ENCODE measurements at regions not wholly inside any gene's neighbourhood (a gene's known extent, or its start where the extent isn't known, plus 50 kb on each side); places are given as distances from the start of the nearest gene placed in this dataset.

DNA sequence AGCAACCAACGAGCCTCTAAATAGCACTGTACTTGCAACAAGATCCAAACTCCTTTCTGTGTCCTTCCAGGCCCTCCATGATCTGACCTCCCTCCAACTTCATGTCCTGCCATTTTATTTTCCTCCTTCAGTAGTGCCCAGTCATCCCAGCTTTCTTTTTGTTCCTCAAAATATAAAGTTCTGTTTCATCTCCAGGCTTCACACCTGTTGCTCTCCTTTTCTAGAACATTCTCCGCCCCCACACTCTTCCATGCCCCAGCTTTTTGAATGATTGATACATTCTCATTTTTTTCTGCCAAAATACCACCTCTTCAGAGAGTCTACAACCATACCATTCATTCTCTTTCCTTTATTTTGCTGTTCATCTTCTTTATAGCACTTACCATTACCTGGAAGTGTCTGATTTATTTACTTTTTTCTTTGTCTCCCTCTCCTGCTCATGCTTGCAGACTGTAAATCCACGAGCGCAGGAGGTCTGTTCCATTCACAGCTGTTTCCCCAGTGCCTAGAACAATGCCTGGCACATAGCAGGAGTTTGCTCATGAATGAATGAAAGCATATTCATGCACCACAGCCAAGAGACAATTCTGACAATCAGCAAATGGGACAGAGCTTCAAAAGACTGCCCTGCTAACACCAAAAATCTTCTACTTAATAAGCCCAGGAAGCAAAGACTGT is 296.4 kb downstream of the RPAP3 start:
- TF ChIP-seq SIN3A (IDR thresholded peaks at IDR 0.05; ENCODE audit: borderline replicate concordance, insufficient read depth, low read length) (no peak), FOXP2 (optimal IDR thresholded peaks at IDR 0.05; ENCODE audit: borderline replicate concordance, extremely low read depth, extremely low read length, insufficient read depth) (no peak), TAF1 (IDR thresholded peaks at IDR 0.05; ENCODE audit: borderline replicate concordance, insufficient read depth, low read length) (no peak), POLR2AphosphoS5 (IDR thresholded peaks at IDR 0.05; ENCODE audit: low read depth, low read length) (no peak)
- TF ChIP-seq, protein P1, sequence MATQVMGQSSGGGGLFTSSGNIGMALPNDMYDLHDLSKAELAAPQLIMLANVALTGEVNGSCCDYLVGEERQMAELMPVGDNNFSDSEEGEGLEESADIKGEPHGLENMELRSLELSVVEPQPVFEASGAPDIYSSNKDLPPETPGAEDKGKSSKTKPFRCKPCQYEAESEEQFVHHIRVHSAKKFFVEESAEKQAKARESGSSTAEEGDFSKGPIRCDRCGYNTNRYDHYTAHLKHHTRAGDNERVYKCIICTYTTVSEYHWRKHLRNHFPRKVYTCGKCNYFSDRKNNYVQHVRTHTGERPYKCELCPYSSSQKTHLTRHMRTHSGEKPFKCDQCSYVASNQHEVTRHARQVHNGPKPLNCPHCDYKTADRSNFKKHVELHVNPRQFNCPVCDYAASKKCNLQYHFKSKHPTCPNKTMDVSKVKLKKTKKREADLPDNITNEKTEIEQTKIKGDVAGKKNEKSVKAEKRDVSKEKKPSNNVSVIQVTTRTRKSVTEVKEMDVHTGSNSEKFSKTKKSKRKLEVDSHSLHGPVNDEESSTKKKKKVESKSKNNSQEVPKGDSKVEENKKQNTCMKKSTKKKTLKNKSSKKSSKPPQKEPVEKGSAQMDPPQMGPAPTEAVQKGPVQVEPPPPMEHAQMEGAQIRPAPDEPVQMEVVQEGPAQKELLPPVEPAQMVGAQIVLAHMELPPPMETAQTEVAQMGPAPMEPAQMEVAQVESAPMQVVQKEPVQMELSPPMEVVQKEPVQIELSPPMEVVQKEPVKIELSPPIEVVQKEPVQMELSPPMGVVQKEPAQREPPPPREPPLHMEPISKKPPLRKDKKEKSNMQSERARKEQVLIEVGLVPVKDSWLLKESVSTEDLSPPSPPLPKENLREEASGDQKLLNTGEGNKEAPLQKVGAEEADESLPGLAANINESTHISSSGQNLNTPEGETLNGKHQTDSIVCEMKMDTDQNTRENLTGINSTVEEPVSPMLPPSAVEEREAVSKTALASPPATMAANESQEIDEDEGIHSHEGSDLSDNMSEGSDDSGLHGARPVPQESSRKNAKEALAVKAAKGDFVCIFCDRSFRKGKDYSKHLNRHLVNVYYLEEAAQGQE (IDR thresholded peaks at IDR 0.05; ENCODE audit: insufficient read depth in 1 of 2, low read depth in 2 of 2, low read length in 2 of 2), result no peak

DNA sequence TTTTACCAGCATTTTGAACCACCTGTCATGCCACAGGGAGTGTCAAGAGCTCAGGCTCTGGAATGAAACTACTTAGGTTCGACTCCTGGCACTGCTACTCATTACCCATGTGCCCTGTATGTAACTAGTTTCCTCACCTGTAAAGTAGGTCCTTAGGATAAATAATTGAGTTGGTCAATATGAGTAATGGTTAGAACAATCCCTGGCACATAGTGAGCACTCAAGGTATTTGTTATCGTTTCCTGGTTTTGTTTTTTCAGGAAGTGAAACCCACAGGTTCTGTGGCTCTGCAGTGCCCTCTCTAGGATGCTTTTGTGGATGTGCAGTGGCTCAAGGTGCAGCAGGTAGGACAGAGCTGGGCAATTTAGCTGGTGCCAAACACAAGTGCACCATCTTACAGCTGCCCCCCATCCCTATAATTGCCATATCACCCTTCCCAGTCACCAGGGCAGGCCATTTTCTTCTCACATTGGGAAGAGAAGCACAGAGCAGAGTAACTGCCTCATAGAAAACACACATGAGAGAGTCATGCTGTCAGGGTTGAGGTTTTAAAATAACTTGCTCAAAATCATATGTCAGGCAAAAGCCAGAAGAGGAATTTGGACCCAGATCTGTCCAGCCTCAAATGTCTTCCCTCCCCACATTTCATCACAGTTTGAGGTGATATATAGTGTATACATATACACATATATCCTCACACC is 297.5 kb downstream of the RPAP3 start:
- TF ChIP-seq TAF1 (IDR thresholded peaks at IDR 0.05; ENCODE audit: borderline replicate concordance, insufficient read depth, low read length), result no peak
- TF ChIP-seq POLR2AphosphoS5 (IDR thresholded peaks at IDR 0.05; ENCODE audit: low read depth, low read length), result no peak
- TF ChIP-seq SIN3A (IDR thresholded peaks at IDR 0.05; ENCODE audit: borderline replicate concordance, insufficient read depth, low read length), result no peak
- TF ChIP-seq FOXP2 (optimal IDR thresholded peaks at IDR 0.05; ENCODE audit: borderline replicate concordance, extremely low read depth, extremely low read length, insufficient read depth), result no peak
- TF ChIP-seq, protein P1 (IDR thresholded peaks at IDR 0.05; ENCODE audit: insufficient read depth in 1 of 2, low read depth in 2 of 2, low read length in 2 of 2), result no peak

DNA sequence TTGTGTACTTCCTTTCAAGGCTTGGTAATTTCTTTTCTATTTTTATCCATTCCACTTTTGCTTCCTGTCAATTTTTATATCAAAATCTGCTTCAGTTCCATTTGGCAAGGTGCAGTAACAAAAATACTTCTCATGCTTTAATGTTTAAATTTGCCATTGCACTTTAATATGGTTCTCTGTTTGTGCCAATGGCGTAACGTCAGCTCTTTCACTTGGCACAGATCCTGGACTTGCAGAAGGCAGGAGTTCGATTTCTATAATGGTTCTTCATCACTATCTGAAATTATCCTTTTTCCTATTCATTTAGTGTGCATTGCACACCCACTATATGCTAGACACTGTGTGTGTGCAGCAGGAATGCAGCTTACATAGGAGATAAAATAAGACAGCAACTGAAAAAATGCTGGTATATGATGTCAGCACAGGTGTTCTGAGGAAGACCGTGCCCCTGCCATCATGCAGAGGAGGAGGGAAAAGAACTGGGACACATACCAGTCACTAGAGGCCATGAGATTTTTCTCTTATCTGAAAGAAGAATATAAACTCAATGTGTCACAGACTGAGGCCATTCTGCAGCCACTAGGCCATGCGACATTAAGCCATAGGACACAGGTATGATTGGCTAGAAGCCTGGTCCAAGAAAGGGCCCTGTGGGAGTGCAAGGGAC is 298.2 kb downstream of the RPAP3 start:
- TF ChIP-seq SIN3A (IDR thresholded peaks at IDR 0.05; ENCODE audit: borderline replicate concordance, insufficient read depth, low read length) (no peak), FOXP2 (optimal IDR thresholded peaks at IDR 0.05; ENCODE audit: borderline replicate concordance, extremely low read depth, extremely low read length, insufficient read depth) (no peak), TAF1 (IDR thresholded peaks at IDR 0.05; ENCODE audit: borderline replicate concordance, insufficient read depth, low read length) (no peak), POLR2AphosphoS5 (IDR thresholded peaks at IDR 0.05; ENCODE audit: low read depth, low read length) (no peak)
- TF ChIP-seq, protein P1 (IDR thresholded peaks at IDR 0.05; ENCODE audit: insufficient read depth in 1 of 2, low read depth in 2 of 2, low read length in 2 of 2), result no peak

DNA sequence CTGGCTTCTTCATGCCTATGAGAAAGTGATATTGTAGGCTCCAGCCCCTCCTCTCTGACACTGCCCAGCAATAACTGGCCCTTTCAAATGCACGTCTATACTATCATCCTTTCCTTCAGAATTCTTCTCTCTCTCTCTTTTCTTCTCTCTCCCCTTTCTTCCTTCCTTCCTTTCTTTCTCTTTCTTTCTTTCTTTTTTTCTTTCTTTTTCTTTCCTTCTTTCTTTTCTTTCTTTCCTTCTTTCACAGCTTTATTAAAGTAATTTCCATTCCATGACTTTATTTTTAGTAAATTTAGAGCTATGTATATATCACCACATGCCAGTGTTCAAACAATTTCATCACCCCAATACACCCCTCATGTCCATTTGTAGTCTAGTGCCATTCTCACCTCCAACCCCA is 302.1 kb downstream of the RPAP3 start:
- no peak for TF ChIP-seq TAF1 (IDR thresholded peaks at IDR 0.05; ENCODE audit: borderline replicate concordance, insufficient read depth, low read length)
- TF ChIP-seq SIN3A (IDR thresholded peaks at IDR 0.05; ENCODE audit: borderline replicate concordance, insufficient read depth, low read length), result no peak
- no peak for TF ChIP-seq FOXP2 (optimal IDR thresholded peaks at IDR 0.05; ENCODE audit: borderline replicate concordance, extremely low read depth, extremely low read length, insufficient read depth)

DNA sequence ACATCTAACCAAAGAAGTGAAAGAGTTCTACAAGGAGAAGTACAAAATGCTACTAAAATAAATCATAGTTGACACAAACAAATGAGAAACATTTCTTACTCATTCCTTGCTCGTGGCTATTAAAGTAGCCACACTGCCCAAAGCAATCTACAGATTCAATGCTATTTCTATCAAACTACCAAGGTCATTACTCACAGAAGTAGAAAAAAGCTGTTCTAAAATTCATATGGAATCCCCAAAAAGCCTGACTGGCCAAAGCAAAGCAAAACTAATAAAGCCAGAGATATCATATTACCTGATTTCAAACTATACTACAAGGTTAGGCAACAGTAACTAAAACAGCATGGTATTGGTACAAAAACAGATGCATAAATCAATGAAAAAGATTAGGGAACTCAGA is 305.6 kb downstream of the RPAP3 start:
- TF ChIP-seq TAF1 (IDR thresholded peaks at IDR 0.05; ENCODE audit: borderline replicate concordance, insufficient read depth, low read length) (no peak), SIN3A (IDR thresholded peaks at IDR 0.05; ENCODE audit: borderline replicate concordance, insufficient read depth, low read length) (no peak), POLR2AphosphoS5 (IDR thresholded peaks at IDR 0.05; ENCODE audit: low read depth, low read length) (no peak), FOXP2 (optimal IDR thresholded peaks at IDR 0.05; ENCODE audit: borderline replicate concordance, extremely low read depth, extremely low read length, insufficient read depth) (no peak)
- TF ChIP-seq, protein P1 (IDR thresholded peaks at IDR 0.05; ENCODE audit: insufficient read depth in 1 of 2, low read depth in 2 of 2, low read length in 2 of 2), result no peak
